Femur (tissue), 1 donor: ENCODE measurements at regions not wholly inside any gene's neighbourhood (a gene's known extent, or its start where the extent isn't known, plus 50 kb on each side); places are given as distances from the start of the nearest gene placed in this dataset.

Source experiments
- DNase-seq: peaks from one replicate; pipeline ENCODE4 v3.0.0-alpha.2; 2017

- DNase-seq, result no peak
These were observed 209.6 kb upstream of the KRR1 start for GRCh38 chr12:75720812-75721641.

DNA sequence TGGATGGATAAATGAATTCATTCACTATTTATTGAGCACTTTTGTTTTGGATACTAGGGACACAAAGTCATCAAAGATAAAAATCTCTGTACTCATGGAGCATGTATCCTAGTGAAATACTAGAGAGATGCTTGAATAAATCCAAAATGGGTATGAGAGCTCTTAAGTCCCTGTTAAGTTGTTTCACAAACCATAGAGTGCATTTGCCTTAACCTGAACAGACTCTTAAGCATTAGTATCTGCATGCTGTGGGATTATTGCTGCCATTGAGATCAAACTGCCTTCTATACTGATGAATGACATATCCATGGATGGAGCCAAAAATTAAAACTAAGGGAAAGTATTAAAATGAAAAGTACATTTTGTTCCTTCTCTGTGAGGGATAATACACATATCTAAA, 206.5 kb upstream of the KRR1 start:
- no peak for DNase-seq

DNA sequence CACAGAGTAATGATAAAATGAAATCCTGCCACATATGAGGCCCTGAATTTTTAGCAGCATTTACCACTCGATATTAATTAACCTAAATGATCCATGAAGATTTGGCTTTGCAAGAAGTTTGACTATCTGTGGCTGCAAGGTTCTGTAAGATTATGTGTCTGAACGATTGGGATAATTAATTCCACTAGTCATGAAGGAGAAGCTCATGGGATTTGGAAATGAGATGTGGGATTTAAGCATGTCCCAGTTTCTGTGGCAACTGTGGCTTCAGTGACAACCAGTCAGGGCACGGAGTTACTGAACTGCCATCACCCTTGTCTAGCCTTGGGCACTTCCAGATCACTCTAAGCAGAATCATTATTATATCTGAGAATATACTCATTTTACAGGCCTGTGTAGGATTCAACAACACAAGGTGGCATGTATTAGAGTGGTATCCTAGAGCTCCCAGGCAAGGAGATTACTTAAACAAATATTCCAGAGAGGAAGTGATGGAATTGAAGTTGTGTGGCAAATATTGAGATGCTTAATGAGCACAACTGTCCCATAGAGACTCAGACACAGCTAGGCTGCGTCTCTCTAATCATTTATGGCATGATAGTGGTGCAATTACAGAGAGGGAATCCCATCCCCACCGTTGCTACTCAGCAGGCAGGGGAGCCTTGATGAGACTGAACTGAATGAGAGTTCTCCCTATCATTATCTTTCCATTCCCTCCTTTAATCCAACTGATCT, 205.0 kb upstream of the KRR1 start:
- DNase-seq, result no peak

- DNase-seq, result no peak
These were observed 204.3 kb upstream of the KRR1 start for GRCh38 chr12:75715682-75716081.

GRCh38 chr12:75715323-75715644, 203.9 kb upstream of the KRR1 start:
- no peak for DNase-seq

GRCh38 chr12:75714462-75715322, 203.3 kb upstream of the KRR1 start:
- no peak for DNase-seq

DNA sequence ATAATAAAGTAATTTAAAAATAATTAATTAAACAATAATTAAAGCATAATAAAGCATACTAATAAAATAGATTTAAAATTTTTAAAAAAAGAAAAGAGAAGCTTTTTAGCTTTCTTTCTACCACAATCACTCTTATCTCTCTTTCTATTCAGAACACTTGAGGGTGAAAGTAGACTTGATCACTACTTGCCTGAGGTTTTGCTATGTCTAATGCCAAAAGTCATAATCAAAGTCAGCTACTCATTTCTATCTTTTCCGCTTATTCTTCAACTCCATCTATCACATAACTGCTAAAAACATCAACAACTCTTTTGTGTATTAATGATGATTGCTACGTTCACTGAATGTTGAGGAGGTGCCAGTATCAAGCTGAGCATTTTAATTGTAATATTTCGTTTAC, 202.0 kb upstream of the KRR1 start:
- DNase-seq, result no peak

- DNase-seq, result no peak
These were observed 200.8 kb upstream of the KRR1 start for GRCh38 chr12:75712223-75712622.

GRCh38 chr12:75711271-75711670, 199.9 kb upstream of the KRR1 start:
- DNase-seq, result no peak

DNA sequence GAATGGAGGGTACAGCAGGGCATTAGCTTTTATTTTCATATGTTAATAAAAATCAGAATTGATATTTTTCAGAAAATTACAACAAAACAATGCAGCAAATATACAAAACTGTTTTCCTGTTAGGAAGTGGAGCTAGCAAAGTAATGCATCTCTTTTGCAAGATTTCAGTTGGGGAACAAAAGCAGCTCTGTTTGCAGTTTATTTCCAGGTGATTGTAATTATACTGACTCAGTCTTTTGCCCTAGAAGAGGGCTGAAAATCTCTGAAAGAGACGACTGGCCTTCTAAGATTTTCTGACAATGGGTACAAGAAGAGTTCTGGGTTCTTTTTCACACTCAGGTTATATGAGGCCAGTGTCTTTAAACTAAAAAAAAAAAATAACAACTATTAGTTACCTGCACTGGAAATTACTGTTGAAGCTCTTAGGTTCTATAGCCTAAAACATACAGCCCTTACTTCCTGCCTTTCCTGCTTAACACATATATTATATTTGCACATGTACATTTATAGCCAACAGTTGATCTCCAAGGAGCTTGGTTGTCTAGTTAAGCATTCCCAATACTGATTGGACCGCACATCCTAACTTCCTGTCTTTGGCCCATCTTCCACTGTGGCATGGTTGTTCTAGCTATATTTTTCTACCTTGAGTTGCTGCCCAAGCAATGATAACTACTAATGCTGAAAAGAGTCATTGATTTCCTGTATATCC, 199.1 kb upstream of the KRR1 start:
- no peak for DNase-seq

GRCh38 chr12:75709503-75709902, 198.1 kb upstream of the KRR1 start:
- no peak for DNase-seq

DNA sequence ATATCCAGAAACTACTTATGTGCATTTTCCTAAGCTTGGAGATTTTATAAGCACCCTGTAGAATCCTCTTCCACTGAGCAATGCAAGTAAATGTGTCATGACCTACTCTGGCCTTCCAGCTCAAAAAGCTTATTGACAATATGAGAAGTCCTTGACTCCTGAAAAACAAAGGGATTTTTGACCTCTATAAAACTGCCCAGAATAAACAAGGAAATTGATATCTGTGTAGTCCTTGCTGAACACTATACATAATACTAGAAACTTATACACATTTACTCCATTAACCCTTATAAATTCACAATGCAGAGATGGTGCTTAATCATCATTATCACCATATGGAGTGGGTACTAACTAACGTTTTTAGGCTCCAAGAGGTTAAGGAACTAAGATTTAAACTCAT, 197.4 kb upstream of the KRR1 start:
- no peak for DNase-seq

DNA sequence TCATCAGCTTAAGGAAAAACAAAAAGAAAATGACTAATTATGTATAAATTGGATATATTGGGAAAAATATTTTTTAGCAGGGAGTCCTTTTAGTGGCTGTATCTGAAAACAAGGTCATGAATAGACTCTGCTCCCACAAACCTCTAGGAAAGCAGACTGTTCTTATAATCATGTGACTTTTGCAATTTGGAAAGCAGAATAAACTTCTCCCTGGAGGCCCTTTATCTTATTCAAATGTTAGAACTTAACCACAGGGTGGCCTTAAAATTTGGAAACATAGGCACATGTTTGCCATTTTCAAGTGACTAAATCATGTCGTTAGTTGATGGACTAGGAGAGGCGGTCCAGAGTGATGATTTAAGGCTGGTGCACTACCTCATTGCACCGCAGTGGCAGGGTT, 196.6 kb upstream of the KRR1 start:
- no peak for DNase-seq

GRCh38 chr12:75706786-75707605, 195.6 kb upstream of the KRR1 start:
- DNase-seq, result peak; percentile 36

DNA sequence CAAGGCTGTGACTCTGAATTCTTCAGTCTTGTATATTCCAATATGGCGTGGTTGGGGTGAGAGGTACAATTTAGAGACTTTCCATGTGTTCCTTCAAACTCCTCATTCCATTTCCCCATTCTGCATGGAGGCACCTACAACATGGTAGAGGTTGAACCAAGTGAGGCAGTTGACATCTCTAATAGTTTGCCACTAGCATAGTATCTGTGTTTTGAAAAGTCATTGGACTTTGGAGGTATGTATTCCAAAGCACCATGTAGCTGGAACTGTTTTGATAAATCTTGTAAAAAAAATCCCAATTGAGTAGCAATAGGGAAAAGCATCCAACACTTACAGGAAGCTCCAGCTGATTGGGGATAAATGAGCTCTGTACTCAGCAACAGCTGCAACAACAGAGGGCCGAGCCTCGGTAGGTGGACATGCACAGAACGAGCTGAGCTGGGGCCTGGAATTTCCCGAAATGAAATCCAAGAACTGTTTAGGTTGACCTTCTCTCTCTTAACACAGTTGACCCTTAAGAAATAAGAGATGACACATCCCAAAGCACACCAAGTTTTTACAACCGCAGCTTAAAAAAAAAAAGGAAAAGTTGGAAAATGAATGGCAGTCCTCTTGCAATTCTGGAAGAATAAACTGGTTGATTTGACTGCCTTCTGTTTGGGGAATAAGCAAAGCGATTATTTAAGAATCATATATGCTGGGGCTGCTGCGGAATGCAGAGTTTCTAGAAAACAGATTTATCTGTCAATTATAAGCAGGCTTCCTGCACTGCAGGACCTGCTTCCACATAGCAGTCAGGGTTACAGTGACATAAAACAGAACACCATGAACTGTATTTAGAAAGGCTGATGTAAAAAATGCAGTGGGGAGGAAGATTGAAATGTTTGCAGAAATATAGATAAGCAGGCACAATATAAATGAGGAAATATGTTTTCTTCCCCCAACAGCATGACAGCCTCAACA, 194.6 kb upstream of the KRR1 start:
- peak; percentile 88 for DNase-seq

GRCh38 chr12:75704664-75705063, 193.3 kb upstream of the KRR1 start:
- no peak for DNase-seq

GRCh38 chr12:75704208-75704607, 192.8 kb upstream of the KRR1 start:
- no peak for DNase-seq

- no peak for DNase-seq
These were observed 191.7 kb upstream of the KRR1 start for GRCh38 chr12:75703131-75703530.

GRCh38 chr12:75702477-75703093, 191.2 kb upstream of the KRR1 start:
- no peak for DNase-seq

DNA sequence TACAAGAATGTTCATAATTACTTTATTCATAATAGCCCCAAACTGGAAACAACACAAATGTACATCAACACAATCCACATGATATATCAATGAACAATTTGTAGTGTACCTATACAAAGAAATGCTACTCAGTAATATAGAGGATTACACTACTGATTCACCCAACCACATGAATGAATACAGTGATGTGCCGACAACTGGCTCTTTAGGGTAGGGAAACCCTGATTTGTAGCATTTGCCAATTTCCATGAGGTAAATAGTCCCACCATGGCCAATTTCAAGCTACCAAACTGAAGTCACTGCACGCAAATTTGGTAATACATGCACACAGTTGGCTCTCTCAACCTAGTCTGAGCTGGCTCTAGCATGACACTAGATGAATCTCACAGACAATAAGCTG, 190.4 kb upstream of the KRR1 start:
- no peak for DNase-seq
